OCI-LY1 (cell line): ENCODE measurements at regions not wholly inside any gene's neighbourhood (a gene's known extent, or its start where the extent isn't known, plus 50 kb on each side); places are given as distances from the start of the nearest gene placed in this dataset.
A peak's percentile ranks its signal among the peaks of the same experiment; 100 is the strongest.

Experiments
- H2AFZ ChIP-seq: fragments of 200-600 bp; sonication (generic), shearing (Covaris generic); 2 replicates; pipeline ENCODE4 v1.6.0; 2014; ENCODE audit warnings: antibody characterized with exemption, mild to moderate bottlenecking, low read length
- H3F3A ChIP-seq: fragments of 200-600 bp; sonication (generic), shearing (Covaris generic); 2 replicates; pipeline ENCODE4 v1.6.0; 2014; ENCODE audit warnings: mild to moderate bottlenecking, antibody characterized with exemption, low read length, moderate library complexity; ENCODE audit not compliant: insufficient read depth
- H3K27ac ChIP-seq: fragments of 200-600 bp; sonication (generic); 2 replicates; pipeline ENCODE4 v1.5.1; 2014; ENCODE audit warnings: low read length, mixed run types, mild to moderate bottlenecking, low read depth; ENCODE audit not compliant: poor library complexity, severe bottlenecking
- H3K27me3 ChIP-seq: fragments of 200-600 bp; sonication (generic); 2 replicates; pipeline ENCODE4 v1.6.0; 2014; ENCODE audit warnings: antibody characterized with exemption, mild to moderate bottlenecking, low read length, moderate library complexity; ENCODE audit not compliant: insufficient read depth
- H3K36me3 ChIP-seq: fragments of 200-600 bp; sonication (generic); 2 replicates; pipeline ENCODE4 v1.6.1; 2014; ENCODE audit warnings: mild to moderate bottlenecking, antibody characterized with exemption, low read length, moderate library complexity, mixed read lengths; ENCODE audit not compliant: insufficient read depth
- H3K4me1 ChIP-seq: fragments of 200-600 bp; sonication (generic); 2 replicates; pipeline ENCODE4 v1.5.1; 2014; ENCODE audit warnings: mild to moderate bottlenecking, low read length, moderate library complexity; ENCODE audit not compliant: insufficient read depth, severe bottlenecking
- H3K4me2 ChIP-seq: fragments of 200-600 bp; sonication (generic), shearing (Covaris generic); 2 replicates; pipeline ENCODE4 v1.6.1; 2014; ENCODE audit warnings: low read length
- H3K4me3 ChIP-seq: fragments of 200-600 bp; sonication (generic); 2 replicates; pipeline ENCODE4 v1.5.1; 2014; ENCODE audit warnings: low read length, low read depth, mild to moderate bottlenecking, mixed read lengths; ENCODE audit not compliant: poor library complexity, severe bottlenecking
- H3K79me2 ChIP-seq: fragments of 200-600 bp; shearing (Covaris generic); 2 replicates; pipeline ENCODE4 v1.6.1; 2016; ENCODE audit warnings: mixed run types, low read length, mixed read lengths; ENCODE audit not compliant: insufficient read depth
- H3K9ac ChIP-seq: fragments of 200-600 bp; sonication (generic), shearing (Covaris generic); 2 replicates; pipeline ENCODE4 v1.6.1; 2014; ENCODE audit warnings: mild to moderate bottlenecking, low read length, mixed read lengths
- H3K9me2 ChIP-seq: fragments of 200-600 bp; sonication (generic), shearing (Covaris generic); 2 replicates; pipeline ENCODE4 v1.6.1; 2014; ENCODE audit warnings: low read depth, mild to moderate bottlenecking, low read length, mixed read lengths
- H3K9me3 ChIP-seq: fragments of 200-600 bp; shearing (Covaris generic); 2 replicates; pipeline ENCODE4 v1.6.1; 2014; ENCODE audit warnings: low read length, mixed read lengths
- H4K20me1 ChIP-seq: fragments of 200-600 bp; sonication (generic), shearing (Covaris generic); 2 replicates; pipeline ENCODE4 v1.6.0; 2016; ENCODE audit warnings: mild to moderate bottlenecking, low read length; ENCODE audit not compliant: insufficient read depth
- CTCF ChIP-seq: fragments of 200-600 bp; sonication (generic), shearing (Covaris generic); IDR thresholded peaks from 2 replicates; pipeline ENCODE4 v1.5.1; 2017; ENCODE audit warnings: mild to moderate bottlenecking, antibody characterized with exemption, low read length, moderate library complexity, mixed read lengths
- EZH2 ChIP-seq: fragments of 200-600 bp; sonication (generic), shearing (Covaris generic); IDR thresholded peaks from 2 replicates; pipeline ENCODE4 v1.8.0; 2017; ENCODE audit warnings: borderline replicate concordance, mixed run types, mild to moderate bottlenecking, antibody characterized with exemption, low read length, moderate library complexity, mixed read lengths

GRCh38 chr18:23352042-23352441, 101.0 kb upstream of the RIOK3 start:
- Histone ChIP-seq H3K4me1 (peaks cover 20% of the 10 kb centered on the region), H2AFZ (no peak overlapping the region), H3K27me3 (no peaks in the 10 kb centered on the region), H3K27ac (peak overlapping the region; percentile 82), H3K9ac (no peak overlapping the region), H3K36me3 (peaks cover 53% of the 10 kb centered on the region), H3F3A (no peaks in the 10 kb centered on the region), H3K4me2 (no peak overlapping the region), H3K9me3 (peaks cover 10% of the 10 kb centered on the region; the same call in 1 of the 2 replicates), H3K4me3 (no peak overlapping the region), H4K20me1 (no peaks in the 10 kb centered on the region), H3K9me2 (no peaks in the 10 kb centered on the region), H3K79me2 (no peaks in the 10 kb centered on the region)
- TF ChIP-seq CTCF = no peak
- no peak for TF ChIP-seq EZH2

- H3F3A ChIP-seq = no peaks in the 10 kb centered on the region
- peak overlapping the region; percentile 29; the same call in 1 of the 2 replicates for H3K9ac ChIP-seq
- no peaks in the 10 kb centered on the region for H3K9me2 ChIP-seq
- H3K27ac ChIP-seq = peak overlapping the region; percentile 82
- H3K79me2 ChIP-seq = no peaks in the 10 kb centered on the region
- TF ChIP-seq EZH2 = no peak
- no peak for TF ChIP-seq CTCF
- H3K27me3 ChIP-seq = no peaks in the 10 kb centered on the region
- H4K20me1 ChIP-seq = no peaks in the 10 kb centered on the region
- H3K9me3 ChIP-seq = peaks cover 10% of the 10 kb centered on the region; the same call in 1 of the 2 replicates
- peaks cover 25% of the 10 kb centered on the region for H3K4me1 ChIP-seq
- peak overlapping the region; percentile 27; the same call in 1 of the 2 replicates for H3K4me2 ChIP-seq
- H3K36me3 ChIP-seq = peaks cover 46% of the 10 kb centered on the region
- no peak overlapping the region for H2AFZ ChIP-seq
- no peak overlapping the region for H3K4me3 ChIP-seq
Observed at GRCh38 chr18:23353459-23353858, 99.6 kb upstream of the RIOK3 start.

GRCh38 chr18:23354625-23355024, 98.5 kb upstream of the RIOK3 start:
- H3K27me3 ChIP-seq = no peaks in the 10 kb centered on the region
- peaks cover 35% of the 10 kb centered on the region for H3K4me1 ChIP-seq
- no peak overlapping the region for H3K27ac ChIP-seq
- H3K9ac ChIP-seq = no peak overlapping the region
- H3K4me3 ChIP-seq = no peak overlapping the region
- no peaks in the 10 kb centered on the region for H3K79me2 ChIP-seq
- no peaks in the 10 kb centered on the region for H3F3A ChIP-seq
- H3K36me3 ChIP-seq = peaks cover 38% of the 10 kb centered on the region
- no peak overlapping the region for H2AFZ ChIP-seq
- H4K20me1 ChIP-seq = no peaks in the 10 kb centered on the region
- TF ChIP-seq EZH2 (no peak), CTCF (no peak)
- peaks cover 6% of the 10 kb centered on the region; the same call in 1 of the 2 replicates for H3K9me3 ChIP-seq
- no peak overlapping the region for H3K4me2 ChIP-seq
- H3K9me2 ChIP-seq = no peaks in the 10 kb centered on the region
